Neuronal stem cell (in vitro differentiated cells): ENCODE measurements at regions not wholly inside any gene's neighbourhood (a gene's known extent, or its start where the extent isn't known, plus 50 kb on each side); places are given as distances from the start of the nearest gene placed in this dataset.
A peak's percentile ranks its signal among the peaks of the same experiment; 100 is the strongest.
"Not testable (repeated sequence)": the region's sequence is repeated elsewhere in the genome, so short reads cannot be mapped to it uniquely, and the experiment has no call there.

Source experiments
- DNase-seq: peaks from one replicate; pipeline ENCODE4 v3.0.0-alpha.2; 2013; ENCODE audit warnings: low spot score
- H2AFZ ChIP-seq: one replicate; pipeline ENCODE4 v1.6.1; 2013; ENCODE audit warnings: mild to moderate bottlenecking, low read length, inconsistent platforms
- H2AK5ac ChIP-seq: 2 replicates; pipeline ENCODE4 v1.6.1; 2013; ENCODE audit warnings: low read depth, mild to moderate bottlenecking, inconsistent platforms, low read length, moderate library complexity, mixed read lengths
- H2BK120ac ChIP-seq: 2 replicates; pipeline ENCODE4 v1.6.1; 2013; ENCODE audit warnings: low read depth, mild to moderate bottlenecking, inconsistent platforms, low read length, moderate library complexity, mixed read lengths
- H2BK12ac ChIP-seq: one replicate; pipeline ENCODE4 v1.6.1; 2013; ENCODE audit warnings: low read length, inconsistent platforms
- H2BK15ac ChIP-seq: 2 replicates; pipeline ENCODE4 v1.6.1; 2013; ENCODE audit warnings: mild to moderate bottlenecking, low read length, inconsistent platforms, mixed read lengths
- H2BK5ac ChIP-seq: one replicate; pipeline ENCODE4 v1.6.1; 2013; ENCODE audit warnings: inconsistent platforms, mild to moderate bottlenecking, low read length, moderate library complexity
- H3K14ac ChIP-seq: one replicate; pipeline ENCODE4 v1.6.1; 2013; ENCODE audit warnings: low read length, inconsistent platforms
- H3K18ac ChIP-seq: 2 replicates; pipeline ENCODE4 v1.6.1; 2013; ENCODE audit warnings: low read length, inconsistent platforms
- H3K23ac ChIP-seq: 2 replicates; pipeline ENCODE4 v1.6.1; 2013; ENCODE audit warnings: low read depth, mild to moderate bottlenecking, mixed read lengths, low read length, inconsistent platforms; ENCODE audit not compliant: poor library complexity
- H3K27ac ChIP-seq: replicated peaks from 3 replicates; pipeline ENCODE4 v1.5.1; 2013; ENCODE audit warnings: low read length, inconsistent platforms
- H3K27me3 ChIP-seq, 3 experiments: 2 replicates each; pipeline ENCODE4 v1.6.1; 2013; ENCODE audit warnings: low read length in 3 of 3, mild to moderate bottlenecking in 2 of 3, inconsistent platforms in 1 of 3, low read depth in 1 of 3, mixed read lengths in 1 of 3, moderate library complexity in 1 of 3; ENCODE audit not compliant: control insufficient read depth in 3 of 3, insufficient read depth in 3 of 3
- H3K36me3 ChIP-seq, 2 donors: replicated peaks in 1 of 2; 2 replicates each; pipeline ENCODE4 v1.6.1; 2013; ENCODE audit warnings: low read length in 2 of 2; ENCODE audit not compliant: control insufficient read depth in 2 of 2, insufficient read depth in 2 of 2
- H3K4ac ChIP-seq: 2 replicates; pipeline ENCODE4 v1.6.1; 2013; ENCODE audit warnings: inconsistent platforms, mild to moderate bottlenecking, low read length, moderate library complexity
- H3K4me1 ChIP-seq, 2 donors: 1 replicate in 1 of 2; 2 replicates in 1 of 2; pipeline ENCODE4 v1.6.1; 2013; ENCODE audit warnings: low read length in 2 of 2, low read depth in 1 of 2; ENCODE audit not compliant: control insufficient read depth in 2 of 2, insufficient read depth in 1 of 2
- H3K4me2 ChIP-seq: one replicate; pipeline ENCODE4 v1.6.1; 2013; ENCODE audit warnings: mild to moderate bottlenecking, low read length, inconsistent platforms; ENCODE audit not compliant: insufficient read depth, poor library complexity, severe bottlenecking
- H3K4me3 ChIP-seq, 2 donors: 2 replicates each; pipeline ENCODE4 v1.5.1; 2013; ENCODE audit warnings: low read length in 2 of 2, mild to moderate bottlenecking in 2 of 2, inconsistent platforms in 1 of 2, moderate library complexity in 1 of 2
- H3K79me1 ChIP-seq: one replicate; pipeline ENCODE4 v1.6.1; 2013; ENCODE audit warnings: low read depth, mild to moderate bottlenecking, inconsistent platforms, low read length, moderate library complexity
- H3K9ac ChIP-seq: one replicate; pipeline ENCODE4 v1.6.1; 2013; ENCODE audit warnings: mild to moderate bottlenecking, low read depth, low read length, inconsistent platforms; ENCODE audit not compliant: poor library complexity
- H3K9me3 ChIP-seq, 2 donors: replicated peaks in 1 of 2; 2 replicates each; pipeline versions ENCODE3 to v1.6.1; 2013; ENCODE audit warnings: low read length in 2 of 2, mild to moderate bottlenecking in 2 of 2, inconsistent platforms in 1 of 2, low read depth in 1 of 2, mixed read lengths in 1 of 2, moderate library complexity in 1 of 2; ENCODE audit not compliant: control insufficient read depth in 2 of 2, insufficient read depth in 1 of 2
- H4K8ac ChIP-seq: one replicate; pipeline ENCODE4 v1.6.1; 2013; ENCODE audit warnings: low read depth, mild to moderate bottlenecking, inconsistent platforms, low read length, moderate library complexity
- H4K91ac ChIP-seq: one replicate; pipeline ENCODE4 v1.6.1; 2013; ENCODE audit warnings: low read length, low read depth, mild to moderate bottlenecking, inconsistent platforms; ENCODE audit not compliant: poor library complexity
- WGBS, 2 donors: extraction: QIAGEN DNeasy Blood & Tissue Kit; methylation state at CpG; one replicate each; pipeline ENCODE4 v1.1.7; 2013; ENCODE audit warnings: missing lambda C conversion rate in 2 of 2, mixed read lengths in 1 of 2; ENCODE audit not compliant: insufficient read length in 2 of 2, insufficient replicate concordance in 1 of 2; ENCODE audit errors: extremely low coverage in 2 of 2; 5-methylcytosine and 5-hydroxymethylcytosine counted together

DNA sequence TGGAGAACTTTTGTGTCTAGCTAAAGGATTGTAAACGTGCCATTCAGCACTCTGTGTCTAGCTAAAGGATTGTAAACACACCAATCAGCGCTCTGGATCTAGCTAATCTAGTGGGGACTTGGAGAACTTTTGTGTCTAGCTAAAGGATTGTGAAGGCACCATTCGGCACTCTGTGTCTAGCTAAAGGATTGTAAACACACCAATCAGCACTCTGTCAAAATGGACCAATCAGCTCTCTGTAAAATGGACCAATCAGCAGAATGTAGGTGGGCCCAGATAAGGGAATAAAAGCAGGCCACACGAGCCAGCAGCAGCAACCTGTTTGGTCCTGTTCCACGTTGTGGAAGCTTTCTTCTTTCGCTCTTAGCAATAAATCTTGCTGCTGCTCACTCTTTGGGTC, 98.4 kb upstream of the UBASH3B start:
- H3K23ac ChIP-seq, H3K4ac ChIP-seq, H3K27ac ChIP-seq, H3K9ac ChIP-seq, H3K4me3 ChIP-seq, H3K36me3 ChIP-seq, H2BK12ac ChIP-seq, H3K4me1 ChIP-seq, H3K27me3 ChIP-seq, H3K9me3 ChIP-seq, H3K4me2 ChIP-seq, H2BK5ac ChIP-seq, H3K79me1 ChIP-seq, H3K18ac ChIP-seq, DNase-seq, H2AK5ac ChIP-seq, H2BK120ac ChIP-seq, H4K8ac ChIP-seq, H2AFZ ChIP-seq, H4K91ac ChIP-seq, H3K14ac ChIP-seq, H2BK15ac ChIP-seq: not testable (repeated sequence)
- no CpG with 5 or more reads among the region's 6 CpGs for whole genome bisulfite sequencing, 2 donors

DNA sequence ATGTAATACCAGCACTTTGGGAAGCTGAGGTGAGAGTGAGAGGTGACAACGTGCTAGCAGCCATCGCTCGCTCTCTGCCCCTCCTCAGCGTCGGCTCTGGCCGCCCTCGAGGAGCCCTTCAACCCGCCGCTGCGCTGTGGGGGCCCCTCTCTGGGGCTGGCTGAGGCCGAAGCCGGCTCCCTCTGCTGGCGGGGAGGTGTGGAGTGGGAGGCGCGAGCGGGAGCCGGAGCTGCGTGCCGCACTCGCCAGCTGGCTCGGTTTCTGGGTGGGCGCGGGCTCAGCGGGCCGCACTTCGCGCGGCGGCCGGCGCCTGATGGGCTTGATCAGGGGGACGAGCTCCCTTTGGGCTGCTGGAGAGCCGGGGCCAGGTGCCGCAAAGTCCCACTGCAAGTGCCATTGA, 98.9 kb upstream of the UBASH3B start:
- DNase-seq = no peak
- H4K8ac ChIP-seq = no peak overlapping the region
- no peak overlapping the region for H3K27ac ChIP-seq
- H3K9ac ChIP-seq = no peak overlapping the region
- H2BK15ac ChIP-seq = no peak overlapping the region
- H3K79me1 ChIP-seq = no peaks in the 10 kb centered on the region
- no peaks in the 10 kb centered on the region for H3K27me3 ChIP-seq
- no peak overlapping the region for H2BK120ac ChIP-seq
- H2BK5ac ChIP-seq = no peak overlapping the region
- H3K4me1 ChIP-seq = no peaks in the 10 kb centered on the region
- no peak overlapping the region for H3K14ac ChIP-seq
- peak overlapping the region; percentile 20 for H3K23ac ChIP-seq
- H4K91ac ChIP-seq = no peak overlapping the region
- peak overlapping the region; percentile 18 for H3K4me2 ChIP-seq
- no CpG with 5 or more reads among the region's 34 CpGs for WGBS, 2 donors
- H3K36me3 ChIP-seq = no peaks in the 10 kb centered on the region
- no peak overlapping the region for H2AFZ ChIP-seq
- H2AK5ac ChIP-seq = no peak overlapping the region
- no peak overlapping the region for H2BK12ac ChIP-seq
- H3K4ac ChIP-seq = no peak overlapping the region
- H3K4me3 ChIP-seq = no peak overlapping the region
- H3K9me3 ChIP-seq = no peaks in the 10 kb centered on the region
- H3K18ac ChIP-seq = peak overlapping the region; percentile 71

DNA sequence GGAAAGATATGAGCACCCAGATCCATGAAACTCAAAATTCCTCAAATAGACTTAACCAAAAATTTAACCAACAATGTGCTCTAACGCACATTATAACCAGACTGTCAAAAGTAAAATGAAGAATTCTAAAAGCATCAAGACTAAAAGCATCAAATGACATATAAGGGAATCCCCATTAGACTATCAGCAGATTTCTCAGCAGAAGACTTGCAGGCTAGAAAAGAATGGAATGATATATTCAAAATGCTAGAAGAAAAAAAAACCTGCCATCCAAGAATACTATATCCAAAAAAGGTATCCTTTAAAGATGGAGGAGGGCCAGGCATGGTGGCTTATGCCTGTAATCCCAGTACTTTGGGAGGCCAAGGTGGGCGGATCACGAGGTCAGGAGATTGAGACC, 117.5 kb upstream of the UBASH3B start:
- Histone ChIP-seq H3K27me3 (no peaks in the 10 kb centered on the region), H3K14ac (no peak overlapping the region), H4K91ac (no peak overlapping the region), H3K79me1 (no peaks in the 10 kb centered on the region), H3K9ac (no peak overlapping the region), H3K4me3 (no peak overlapping the region), H3K9me3 (peaks cover 7 to 8% of the 10 kb centered on the region in 2 donors), H3K4ac (no peak overlapping the region), H2BK15ac (no peak overlapping the region), H3K27ac (no peak overlapping the region), H2BK5ac (no peak overlapping the region), H2AFZ (no peak overlapping the region), H2BK12ac (no peak overlapping the region), H2BK120ac (no peak overlapping the region), H3K18ac (no peak overlapping the region), H2AK5ac (no peak overlapping the region), H4K8ac (no peak overlapping the region), H3K4me1 (no peaks in the 10 kb centered on the region), H3K23ac (no peak overlapping the region), H3K36me3 (peaks cover 0 to 2% of the 10 kb centered on the region in 2 donors), H3K4me2 (no peak overlapping the region)
- no peak for DNase-seq
- no CpG with 5 or more reads among the region's 3 CpGs for WGBS, 2 donors

DNA sequence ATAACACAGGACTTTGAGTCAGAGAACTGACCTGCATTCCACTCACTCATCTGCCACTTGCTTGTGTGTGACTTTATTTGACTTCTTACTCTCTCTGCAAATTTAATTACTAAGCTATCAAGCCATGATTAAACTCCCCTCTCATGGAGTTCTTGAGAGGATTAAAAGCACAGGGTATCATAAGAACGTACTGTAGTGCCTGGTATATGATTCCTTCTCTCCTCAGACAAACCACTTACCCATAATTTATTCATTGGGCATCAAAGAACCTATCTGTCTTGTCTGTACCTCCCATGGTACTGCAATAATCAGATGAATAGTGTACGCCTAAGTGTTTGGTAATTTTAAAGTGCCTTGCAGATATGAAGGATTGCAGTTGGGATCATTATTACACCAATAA, 130.6 kb upstream of the UBASH3B start:
- H3K4me1 ChIP-seq = peaks cover 13 to 18% of the 10 kb centered on the region in 2 donors
- no peaks in the 10 kb centered on the region for H3K27me3 ChIP-seq
- no peak overlapping the region for H2BK120ac ChIP-seq
- no peak overlapping the region for H3K18ac ChIP-seq
- no peak overlapping the region for H4K8ac ChIP-seq
- no CpG with 5 or more reads among the region's 2 CpGs for WGBS, 2 donors
- peaks cover 0 to 6% of the 10 kb centered on the region in 2 donors for H3K9me3 ChIP-seq
- no peak overlapping the region for H3K9ac ChIP-seq
- H2BK12ac ChIP-seq = no peak overlapping the region
- H3K79me1 ChIP-seq = no peaks in the 10 kb centered on the region
- no peaks in the 10 kb centered on the region for H3K36me3 ChIP-seq
- H3K4ac ChIP-seq = no peak overlapping the region
- H3K27ac ChIP-seq = peak overlapping the region; percentile 17
- no peak overlapping the region for H3K14ac ChIP-seq
- no peak overlapping the region for H4K91ac ChIP-seq
- no peak overlapping the region for H2BK15ac ChIP-seq
- H2AFZ ChIP-seq = peak overlapping the region; percentile 76
- DNase-seq = no peak
- H3K4me2 ChIP-seq = no peak overlapping the region
- no peak overlapping the region for H2AK5ac ChIP-seq
- no peak overlapping the region for H3K23ac ChIP-seq
- no peak overlapping the region for H2BK5ac ChIP-seq
- peak overlapping the region in 1 of 2 donors; percentile 33 for H3K4me3 ChIP-seq
